ENCODE measurements at regions not wholly inside any gene's neighbourhood (a gene's known extent, or its start where the extent isn't known, plus 50 kb on each side); places are given as distances from the start of the nearest gene placed in this dataset.

DNA sequence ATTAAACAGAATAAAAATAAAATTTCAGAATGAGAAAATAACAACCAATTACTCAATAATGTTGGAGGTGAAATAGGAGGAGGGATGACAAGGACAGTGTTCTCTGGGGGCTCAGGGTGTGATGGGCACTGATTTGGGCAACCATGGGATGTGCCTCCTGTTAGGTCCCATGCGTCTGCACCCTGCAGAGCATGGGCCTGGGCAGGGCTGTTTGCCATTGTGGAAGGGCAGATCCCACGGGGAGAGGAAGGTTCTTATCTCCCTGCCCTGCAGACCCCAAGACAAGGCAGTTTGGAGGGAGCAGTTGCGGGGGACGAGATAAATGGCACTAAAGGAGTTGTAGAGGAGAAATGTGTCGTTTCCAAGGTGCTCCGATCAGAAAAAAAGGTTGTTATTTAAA, 206.3 kb downstream of the THBS2 start:
- H3K4me1 ChIP-seq = peaks cover 0 to 10% (median 4%) of the 10 kb centered on the region in 4 donors
- intact Hi-C loops (cut with DNase I) = no loop called here
- no peak overlapping the region for H3K4me3 ChIP-seq
- no peak overlapping the region for H3K27ac ChIP-seq
- no peaks in the 10 kb centered on the region for H3K27me3 ChIP-seq
- 81 to 87% methylated on average over 6 of the region's 6 CpGs for WGBS, 2 donors
- H3K36me3 ChIP-seq = no peaks in the 10 kb centered on the region
- no peak for DNase-seq
- no peaks in the 10 kb centered on the region for H3K9me3 ChIP-seq
- no peak for TF ChIP-seq EP300 (IDR thresholded peaks at IDR 0.05)
- no peak for TF ChIP-seq CTCF (IDR thresholded peaks at IDR 0.05)
- TF ChIP-seq POLR2AphosphoS5 (IDR thresholded peaks at IDR 0.05) = no peak
- no peak for TF ChIP-seq POLR2A (IDR thresholded peaks at IDR 0.05)

DNA sequence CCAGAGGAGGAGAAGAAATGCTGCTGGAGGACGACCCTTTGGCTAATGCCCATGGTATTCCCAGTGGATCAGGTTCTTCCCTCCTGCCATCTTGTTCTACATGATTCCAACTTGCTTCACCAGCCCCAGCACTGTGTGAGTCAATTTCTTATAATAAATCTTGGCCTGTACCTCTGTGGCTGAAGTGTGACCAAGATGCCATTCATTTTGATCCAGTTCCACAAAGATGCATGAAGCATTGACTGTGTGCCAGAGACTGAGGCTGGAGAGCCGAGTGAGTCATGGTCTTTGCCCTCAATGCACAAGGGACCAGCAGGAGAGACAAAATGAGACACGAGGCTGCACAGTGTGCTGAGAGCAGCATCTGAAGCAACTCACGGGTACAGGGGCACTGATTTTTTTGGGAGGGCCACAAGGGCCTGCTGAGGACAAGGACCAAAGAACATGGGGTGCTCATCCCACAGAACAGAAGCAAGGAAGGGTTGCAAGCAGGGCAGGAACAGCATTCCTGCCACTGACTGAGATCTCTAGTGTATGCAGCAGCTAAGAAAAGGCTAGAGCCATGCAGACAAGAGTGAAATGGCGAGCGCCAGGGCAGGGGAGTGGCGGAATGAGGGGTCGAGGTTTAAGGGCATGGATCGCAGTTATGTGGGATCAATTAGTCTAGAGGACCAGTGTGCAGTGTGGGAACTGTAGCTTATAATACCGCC, 207.0 kb downstream of the THBS2 start:
- Histone ChIP-seq H3K4me3 (no peak overlapping the region), H3K27ac (no peak overlapping the region), H3K36me3 (no peaks in the 10 kb centered on the region), H3K9me3 (no peaks in the 10 kb centered on the region), H3K27me3 (no peaks in the 10 kb centered on the region), H3K4me1 (peaks cover 0 to 10% (median 4%) of the 10 kb centered on the region in 4 donors)
- intact Hi-C loops (cut with DNase I) = no loop called here
- no peak for DNase-seq
- TF ChIP-seq EP300 (IDR thresholded peaks at IDR 0.05) (no peak), POLR2AphosphoS5 (IDR thresholded peaks at IDR 0.05) (no peak), POLR2A (IDR thresholded peaks at IDR 0.05) (no peak), CTCF (IDR thresholded peaks at IDR 0.05) (no peak)
- 85 to 86% methylated on average over 10 of the region's 10 CpGs for WGBS, 2 donors

GRCh38 chr6:169046021-169046420, 207.6 kb downstream of the THBS2 start:
- H3K27ac ChIP-seq = no peak overlapping the region
- H3K9me3 ChIP-seq = no peaks in the 10 kb centered on the region
- no peaks in the 10 kb centered on the region for H3K36me3 ChIP-seq
- no peak for TF ChIP-seq CTCF (IDR thresholded peaks at IDR 0.05)
- TF ChIP-seq EP300 (IDR thresholded peaks at IDR 0.05) = no peak
- no peak for TF ChIP-seq POLR2A (IDR thresholded peaks at IDR 0.05)
- TF ChIP-seq POLR2AphosphoS5 (IDR thresholded peaks at IDR 0.05) = no peak
- H3K4me1 ChIP-seq = peaks cover 0 to 10% (median 4%) of the 10 kb centered on the region in 4 donors
- intact Hi-C loops (cut with DNase I) = no loop called here
- DNase-seq = no peak
- H3K27me3 ChIP-seq = no peaks in the 10 kb centered on the region
- no peak overlapping the region for H3K4me3 ChIP-seq

DNA sequence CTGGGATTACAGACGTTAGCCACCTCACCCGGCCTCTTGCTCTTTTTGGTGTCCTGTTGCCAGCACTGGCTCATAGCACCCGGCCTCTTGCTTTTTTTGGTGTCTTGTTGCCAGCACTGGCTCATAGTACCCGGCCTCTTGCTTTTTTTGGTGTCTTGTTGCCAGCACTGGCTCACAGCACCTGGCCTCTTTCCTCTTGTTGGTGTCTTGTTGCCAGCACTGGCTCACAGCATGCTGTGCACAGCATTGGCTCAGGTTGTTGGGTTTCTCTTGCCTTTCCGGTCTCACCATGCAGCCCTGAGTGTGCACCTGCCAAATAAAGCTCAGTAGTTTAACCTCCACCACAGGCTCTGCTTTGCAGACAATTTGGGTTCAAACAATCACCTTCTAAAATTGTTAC, 208.2 kb downstream of the THBS2 start:
- TF ChIP-seq CTCF (IDR thresholded peaks at IDR 0.05) (no peak), EP300 (IDR thresholded peaks at IDR 0.05) (no peak), POLR2AphosphoS5 (IDR thresholded peaks at IDR 0.05) (no peak), POLR2A (IDR thresholded peaks at IDR 0.05) (no peak)
- Histone ChIP-seq H3K27ac (peak overlapping the region in 3 of 4 donors; percentile 14 to 53 (median 18)), H3K27me3 (no peaks in the 10 kb centered on the region), H3K4me1 (peaks cover 0 to 10% (median 4%) of the 10 kb centered on the region in 4 donors), H3K9me3 (no peaks in the 10 kb centered on the region), H3K4me3 (no peak overlapping the region), H3K36me3 (no peaks in the 10 kb centered on the region)
- 76 to 79% methylated on average over 5 of the region's 5 CpGs for WGBS, 2 donors
- intact Hi-C loops (cut with DNase I) = no loop called here
- no peak for DNase-seq
